ENCODE measurements at regions not wholly inside any gene's neighbourhood (a gene's known extent, or its start where the extent isn't known, plus 50 kb on each side); places are given as distances from the start of the nearest gene placed in this dataset.

- DNase-seq: no peak
These were observed 427.8 kb upstream of the ZMIZ1 start for GRCh38 chr10:78640796-78641636.

GRCh38 chr10:78641693-78642092, 427.1 kb upstream of the ZMIZ1 start:
- DNase-seq: no peak

GRCh38 chr10:78642269-78642816, 426.4 kb upstream of the ZMIZ1 start:
- no peak for DNase-seq

GRCh38 chr10:78643513-78643912, 425.3 kb upstream of the ZMIZ1 start:
- no peak for DNase-seq

- no peak for DNase-seq
These were observed 424.2 kb upstream of the ZMIZ1 start for GRCh38 chr10:78644550-78644949.

GRCh38 chr10:78645169-78645686, 423.5 kb upstream of the ZMIZ1 start:
- no peak for DNase-seq

GRCh38 chr10:78645975-78646374, 422.8 kb upstream of the ZMIZ1 start:
- no peak for DNase-seq

GRCh38 chr10:78648256-78648860, 420.4 kb upstream of the ZMIZ1 start:
- no peak for DNase-seq

GRCh38 chr10:78649429-78649828, 419.3 kb upstream of the ZMIZ1 start:
- DNase-seq: no peak

- DNase-seq: no peak
These were observed 418.6 kb upstream of the ZMIZ1 start for GRCh38 chr10:78650122-78650521.

GRCh38 chr10:78651287-78651686, 417.5 kb upstream of the ZMIZ1 start:
- no peak for DNase-seq

GRCh38 chr10:78653555-78653954, 415.2 kb upstream of the ZMIZ1 start:
- no peak for DNase-seq

- DNase-seq: no peak
These were observed 414.6 kb upstream of the ZMIZ1 start for GRCh38 chr10:78654047-78654590.

- no peak for DNase-seq
These were observed 412.8 kb upstream of the ZMIZ1 start for GRCh38 chr10:78655979-78656378.

- no peak for DNase-seq
These were observed 412.2 kb upstream of the ZMIZ1 start for GRCh38 chr10:78656417-78657162.

- DNase-seq: peak; percentile 64
These were observed 411.5 kb upstream of the ZMIZ1 start for GRCh38 chr10:78657163-78657861.

GRCh38 chr10:78657862-78658165, 411.0 kb upstream of the ZMIZ1 start:
- no peak for DNase-seq

GRCh38 chr10:78658645-78659597, 409.8 kb upstream of the ZMIZ1 start:
- DNase-seq: no peak

- no peak for DNase-seq
These were observed 409.2 kb upstream of the ZMIZ1 start for GRCh38 chr10:78659598-78659967.

GRCh38 chr10:78660446-78661106, 408.2 kb upstream of the ZMIZ1 start:
- DNase-seq: no peak

- DNase-seq: no peak
These were observed 405.0 kb upstream of the ZMIZ1 start for GRCh38 chr10:78663721-78664120.

All from stimulated activated CD4-positive, alpha-beta T cell treated with anti-CD3 and anti-CD28 coated beads, Interleukin-4, amount 100 ng/mL, for 24 hours (primary cell).